Fibroblast of peridontal ligament (primary cell): ENCODE measurements at regions not wholly inside any gene's neighbourhood (a gene's known extent, or its start where the extent isn't known, plus 50 kb on each side); places are given as distances from the start of the nearest gene placed in this dataset.
A peak's percentile ranks its signal among the peaks of the same experiment; 100 is the strongest.

Experiments used
- DNase-seq: peaks from one replicate; pipeline ENCODE4 v3.0.0-alpha.2; 2010; ENCODE audit errors: extremely low read depth

- DNase-seq = no peak
Observed at GRCh38 chr6:47117314-47117713, 75.2 kb upstream of the ADGRF1 start.

- no peak for DNase-seq
Observed at GRCh38 chr6:47116606-47117005, 74.5 kb upstream of the ADGRF1 start.

DNA sequence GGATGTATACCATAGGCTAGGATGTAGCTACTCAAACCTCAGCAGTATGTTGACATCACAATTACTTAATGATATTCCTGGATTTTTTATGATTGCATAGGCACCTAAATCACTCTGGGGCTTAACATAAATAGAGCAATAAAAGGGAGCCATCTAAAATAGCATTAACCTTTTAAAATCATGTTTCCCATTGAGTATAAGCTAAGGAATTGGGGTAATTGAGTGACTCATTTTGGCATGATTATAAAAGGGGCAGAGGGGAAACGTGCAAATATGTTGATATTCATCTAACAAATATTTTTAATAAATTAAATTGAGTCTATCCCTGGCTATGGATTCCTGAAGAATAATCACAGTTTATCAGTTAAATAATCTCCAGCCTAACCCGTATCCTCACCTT is 74.0 kb upstream of the ADGRF1 start:
- DNase-seq = no peak

DNA sequence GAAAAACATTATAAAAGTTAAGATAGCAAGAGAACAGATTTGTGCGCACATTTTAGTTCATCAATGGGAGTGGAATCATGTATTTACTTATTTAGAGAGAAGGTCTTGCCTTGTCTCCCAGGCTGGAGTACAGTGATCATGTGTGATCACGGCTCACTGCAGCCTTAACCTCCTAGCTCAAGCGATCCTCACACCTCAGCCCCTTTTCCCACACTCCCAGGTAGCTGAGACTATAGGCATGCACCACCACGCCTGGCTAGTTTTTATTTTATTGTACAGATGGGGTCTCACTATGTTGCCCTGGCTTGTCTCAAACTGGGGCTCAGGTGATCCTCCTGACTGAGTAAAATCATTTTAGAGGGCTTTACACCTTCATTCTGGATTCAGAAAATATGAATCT is 72.3 kb upstream of the ADGRF1 start:
- DNase-seq = no peak

DNA sequence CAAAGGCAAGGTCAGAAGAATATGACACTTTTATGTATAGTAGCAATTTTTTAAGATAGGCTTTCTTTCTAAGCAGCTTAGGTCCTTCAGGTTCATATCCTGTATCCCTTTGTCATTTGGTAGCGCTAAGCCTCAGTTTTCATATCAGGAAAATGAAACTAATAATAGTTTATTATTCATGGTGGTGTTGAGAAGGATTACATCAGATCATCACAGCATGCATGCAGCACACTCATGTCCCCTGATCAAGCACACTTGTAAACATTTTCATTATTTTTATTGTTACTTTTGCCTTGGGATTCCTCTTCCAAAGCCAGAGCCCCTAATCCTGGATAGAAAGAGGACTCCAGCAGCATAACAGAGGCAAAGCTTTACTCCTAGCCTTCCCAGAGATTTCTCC is 70.2 kb upstream of the ADGRF1 start:
- DNase-seq = no peak

GRCh38 chr6:47111685-47112084 is 69.6 kb upstream of the ADGRF1 start:
- DNase-seq = no peak

DNA sequence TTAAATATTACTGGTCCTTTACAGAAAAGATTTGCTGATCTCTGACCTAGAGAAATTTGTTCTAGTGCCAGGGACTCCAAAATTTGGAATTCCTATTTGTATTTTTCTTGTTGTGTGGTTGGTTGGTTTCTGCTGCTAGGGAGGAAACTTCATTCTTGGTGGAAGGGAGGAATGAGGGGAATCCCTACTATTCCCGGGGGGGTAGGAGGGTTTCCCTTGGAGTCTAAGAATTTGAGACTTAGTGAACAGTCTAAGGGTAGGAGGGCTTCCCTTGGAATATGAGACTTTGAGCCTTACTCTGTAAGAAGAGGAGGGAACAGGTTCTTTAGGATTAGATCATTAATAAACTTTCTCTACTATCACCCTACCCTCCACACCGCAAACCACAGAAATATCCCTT is 67.1 kb upstream of the ADGRF1 start:
- peak; percentile 26 for DNase-seq

GRCh38 chr6:47106721-47107197 is 64.6 kb upstream of the ADGRF1 start:
- no peak for DNase-seq

GRCh38 chr6:47106216-47106615 is 64.1 kb upstream of the ADGRF1 start:
- no peak for DNase-seq

DNA sequence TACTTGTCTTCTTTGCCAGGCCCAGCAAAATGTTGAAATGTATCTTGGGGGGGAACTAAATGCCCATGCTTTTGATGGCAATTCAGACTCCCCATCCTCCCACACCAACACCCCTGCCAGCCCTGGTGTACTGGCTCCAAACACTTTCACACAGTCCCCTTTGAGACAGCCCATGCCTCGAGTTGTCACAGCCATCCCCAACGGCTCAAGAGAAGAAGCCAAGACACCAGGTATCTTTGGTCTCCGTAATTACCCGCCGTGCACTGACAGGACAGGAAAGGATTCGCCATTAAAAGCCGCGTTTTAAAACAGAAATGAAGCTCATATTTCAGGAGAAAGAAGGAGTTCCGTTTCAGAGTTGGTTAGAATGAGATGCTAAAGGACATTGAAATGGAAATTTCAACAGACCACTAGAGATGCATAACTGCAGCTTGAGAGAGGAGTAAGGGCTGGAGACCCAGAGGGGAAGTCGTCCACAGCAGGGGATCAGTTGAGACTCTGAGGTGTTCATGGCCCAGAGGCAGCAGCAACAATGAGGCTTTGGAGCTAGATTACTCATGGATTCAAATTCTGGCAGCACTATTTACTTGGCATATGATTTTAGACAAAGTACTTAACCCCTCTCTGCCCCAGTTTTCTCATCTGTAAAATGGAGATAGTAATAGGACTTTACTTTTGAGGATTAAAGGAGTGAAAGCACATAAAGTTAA is 63.5 kb upstream of the ADGRF1 start:
- no peak for DNase-seq

- DNase-seq = peak; percentile 27
Observed at GRCh38 chr6:47103931-47104330, 61.8 kb upstream of the ADGRF1 start.

- DNase-seq = no peak
Observed at GRCh38 chr6:47102331-47102730, 60.2 kb upstream of the ADGRF1 start.

DNA sequence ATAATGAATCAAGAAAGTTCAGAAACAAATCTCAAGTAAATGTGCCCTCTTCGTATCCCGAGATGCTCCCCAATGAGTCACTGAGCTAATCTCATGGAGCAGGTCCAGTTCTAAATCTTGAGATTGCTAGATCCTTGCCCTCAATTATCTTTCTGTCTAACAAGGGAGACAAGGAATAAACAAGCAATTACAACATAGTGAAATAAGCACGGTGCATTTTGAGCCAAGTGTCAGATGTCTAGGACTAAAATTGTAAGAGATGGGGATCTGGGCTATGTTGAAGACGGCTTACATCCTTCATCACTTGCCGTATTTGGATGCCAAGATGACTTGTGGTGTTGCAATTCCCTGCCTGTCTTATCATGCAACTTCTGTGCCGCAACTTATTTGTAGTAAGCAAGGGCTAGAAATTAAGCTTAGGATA is 56.5 kb upstream of the ADGRF1 start:
- peak; percentile 69 for DNase-seq

DNA sequence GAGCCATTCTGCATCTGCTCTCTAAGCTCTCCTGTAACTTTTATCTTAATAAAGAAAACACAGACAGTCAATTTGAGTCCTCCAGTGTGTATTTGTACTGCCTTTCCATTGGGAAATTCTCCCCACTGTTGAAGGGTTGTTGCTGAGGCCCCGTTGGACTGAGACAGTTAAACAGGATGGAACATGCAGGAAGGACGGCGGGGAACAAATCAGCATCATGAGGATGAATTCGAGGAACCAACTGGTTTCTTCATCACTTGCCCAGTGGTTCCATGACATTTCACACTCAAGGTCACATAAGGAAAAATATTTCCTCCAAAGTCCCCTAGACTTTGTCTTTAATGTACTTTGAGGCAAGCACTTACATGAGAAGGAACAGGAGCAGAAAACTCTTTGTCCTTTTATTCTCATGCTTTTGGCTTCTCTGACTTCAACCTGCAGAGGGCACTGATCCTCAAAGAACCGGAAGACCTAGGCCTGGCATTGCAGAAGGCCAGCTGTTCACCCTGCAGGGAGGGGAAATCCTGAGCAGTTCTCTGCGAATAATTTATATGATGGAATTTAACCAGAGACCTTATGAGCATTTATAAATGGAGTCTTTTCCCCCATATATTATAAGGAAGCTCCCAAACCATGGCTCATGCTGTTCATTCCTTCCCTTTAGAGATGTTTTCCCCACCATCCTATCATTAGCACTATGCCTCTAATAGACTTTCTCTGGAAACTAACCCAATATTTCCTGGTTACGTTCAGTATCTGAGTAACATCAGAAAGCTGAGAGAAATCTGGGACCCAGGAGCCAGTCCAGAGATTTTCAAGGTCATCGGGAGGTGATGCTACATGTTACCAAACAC is 55.2 kb upstream of the ADGRF1 start:
- DNase-seq = peak; percentile 89

- DNase-seq = no peak
Observed at GRCh38 chr6:47096211-47096895, 54.2 kb upstream of the ADGRF1 start.

GRCh38 chr6:47094241-47094925 is 52.3 kb upstream of the ADGRF1 start:
- no peak for DNase-seq

DNA sequence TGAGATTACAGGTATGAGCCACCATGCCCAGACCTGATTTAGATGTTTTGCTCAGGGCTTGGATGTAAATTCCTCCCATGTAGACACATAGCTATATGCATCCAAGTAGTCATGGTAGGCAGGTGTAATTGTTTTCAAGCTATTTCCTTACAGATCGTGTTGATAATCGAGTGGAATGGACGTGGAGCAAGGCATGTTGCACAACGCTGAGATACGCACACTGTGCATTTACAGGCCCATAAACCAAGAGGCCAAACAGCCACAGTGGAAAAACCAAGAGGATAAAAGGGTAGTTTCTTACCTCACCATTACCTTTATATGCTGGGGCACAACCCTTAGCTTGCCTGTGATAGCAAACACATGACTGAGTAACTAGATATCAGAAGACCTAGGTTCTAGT is 51.0 kb upstream of the ADGRF1 start:
- DNase-seq = no peak

DNA sequence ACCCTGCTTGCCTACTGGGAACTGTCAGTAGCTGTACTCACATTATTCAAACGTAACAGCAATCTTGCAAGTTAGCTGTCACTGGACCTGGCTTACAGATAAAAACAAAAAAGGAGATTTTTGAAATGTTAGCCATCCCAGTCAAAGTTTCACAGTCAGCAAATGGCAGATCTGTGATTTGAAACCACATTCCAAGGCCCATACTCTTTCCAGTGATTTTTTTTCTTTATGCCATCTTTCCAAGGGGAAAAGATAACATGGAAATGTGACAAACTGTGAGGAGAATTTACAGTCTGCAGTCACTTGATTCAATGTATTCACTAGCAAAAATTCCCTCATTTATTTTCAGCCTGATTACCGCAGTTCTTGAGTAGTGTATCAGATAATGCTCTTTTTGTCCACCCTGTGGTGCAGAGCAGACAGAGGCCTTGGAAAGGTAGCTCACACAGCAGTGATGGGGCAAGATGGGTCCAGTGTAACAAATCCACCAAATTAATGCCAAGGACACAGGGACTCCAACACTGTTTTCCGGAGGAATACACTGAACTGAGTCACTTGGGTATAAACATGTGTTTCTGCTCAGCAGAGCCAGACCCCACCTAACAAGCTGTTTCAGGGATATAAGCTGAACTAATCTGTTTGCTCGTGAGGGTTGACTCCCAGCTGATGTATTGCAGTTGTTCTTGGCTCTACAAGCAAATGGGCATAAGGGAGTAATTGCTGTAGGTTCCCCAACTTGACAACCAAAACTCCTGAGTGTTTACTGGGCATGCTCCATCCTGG is 49.9 kb upstream of the ADGRF1 start:
- DNase-seq = peak; percentile 47
